ENCODE measurements at regions not wholly inside any gene's neighbourhood (a gene's known extent, or its start where the extent isn't known, plus 50 kb on each side); places are given as distances from the start of the nearest gene placed in this dataset.

GRCh38 chr9:121601194-121601593 is 50.2 kb upstream of the DAB2IP start:
- TF ChIP-seq, protein P1, sequence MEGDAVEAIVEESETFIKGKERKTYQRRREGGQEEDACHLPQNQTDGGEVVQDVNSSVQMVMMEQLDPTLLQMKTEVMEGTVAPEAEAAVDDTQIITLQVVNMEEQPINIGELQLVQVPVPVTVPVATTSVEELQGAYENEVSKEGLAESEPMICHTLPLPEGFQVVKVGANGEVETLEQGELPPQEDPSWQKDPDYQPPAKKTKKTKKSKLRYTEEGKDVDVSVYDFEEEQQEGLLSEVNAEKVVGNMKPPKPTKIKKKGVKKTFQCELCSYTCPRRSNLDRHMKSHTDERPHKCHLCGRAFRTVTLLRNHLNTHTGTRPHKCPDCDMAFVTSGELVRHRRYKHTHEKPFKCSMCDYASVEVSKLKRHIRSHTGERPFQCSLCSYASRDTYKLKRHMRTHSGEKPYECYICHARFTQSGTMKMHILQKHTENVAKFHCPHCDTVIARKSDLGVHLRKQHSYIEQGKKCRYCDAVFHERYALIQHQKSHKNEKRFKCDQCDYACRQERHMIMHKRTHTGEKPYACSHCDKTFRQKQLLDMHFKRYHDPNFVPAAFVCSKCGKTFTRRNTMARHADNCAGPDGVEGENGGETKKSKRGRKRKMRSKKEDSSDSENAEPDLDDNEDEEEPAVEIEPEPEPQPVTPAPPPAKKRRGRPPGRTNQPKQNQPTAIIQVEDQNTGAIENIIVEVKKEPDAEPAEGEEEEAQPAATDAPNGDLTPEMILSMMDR (IDR thresholded peaks at IDR 0.05; ENCODE audit: poor library complexity, severe bottlenecking), result no peak
- TF ChIP-seq POLR2AphosphoS5 (IDR thresholded peaks at IDR 0.05) (no peak), EZH2 (IDR thresholded peaks at IDR 0.05; ENCODE audit: borderline replicate concordance, insufficient read depth, low read length, poor library complexity, severe bottlenecking) (no peak), RAD21 (conservative IDR thresholded peaks at IDR 0.05) (no peak), REST (IDR thresholded peaks at IDR 0.05; ENCODE audit: borderline replicate concordance) (no peak), MXI1 (conservative IDR thresholded peaks at IDR 0.05; ENCODE audit: poor library complexity, severe bottlenecking) (no peak)
